ENCODE measurements at regions not wholly inside any gene's neighbourhood (a gene's known extent, or its start where the extent isn't known, plus 50 kb on each side); places are given as distances from the start of the nearest gene placed in this dataset.

DNA sequence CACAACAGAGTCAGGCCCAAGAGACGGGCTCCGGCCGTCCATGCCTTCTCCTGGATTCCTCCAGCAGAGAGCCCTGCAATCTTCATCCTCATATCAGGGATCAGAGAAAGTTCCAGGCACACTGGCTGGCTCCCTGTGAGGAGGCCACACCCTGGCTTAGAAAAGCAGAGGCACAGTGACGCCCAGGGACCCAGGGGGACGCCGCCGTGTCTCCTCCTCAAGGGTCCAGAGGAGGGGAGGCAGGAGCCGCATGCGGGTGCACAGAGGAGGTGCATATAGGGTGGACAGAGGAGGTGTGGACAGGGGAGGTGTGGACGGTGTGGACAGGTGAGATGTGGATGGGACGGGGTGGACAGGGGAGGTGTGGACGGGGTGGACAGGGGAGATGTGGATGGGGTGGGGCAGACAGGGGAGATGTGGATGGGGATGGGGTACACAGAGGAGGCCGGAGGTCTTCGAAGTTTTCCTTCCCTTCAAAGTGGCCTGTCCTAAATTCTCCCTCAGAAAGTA lies 1521.9 kb downstream of the BRD1 start:
- TF ChIP-seq, protein P1, sequence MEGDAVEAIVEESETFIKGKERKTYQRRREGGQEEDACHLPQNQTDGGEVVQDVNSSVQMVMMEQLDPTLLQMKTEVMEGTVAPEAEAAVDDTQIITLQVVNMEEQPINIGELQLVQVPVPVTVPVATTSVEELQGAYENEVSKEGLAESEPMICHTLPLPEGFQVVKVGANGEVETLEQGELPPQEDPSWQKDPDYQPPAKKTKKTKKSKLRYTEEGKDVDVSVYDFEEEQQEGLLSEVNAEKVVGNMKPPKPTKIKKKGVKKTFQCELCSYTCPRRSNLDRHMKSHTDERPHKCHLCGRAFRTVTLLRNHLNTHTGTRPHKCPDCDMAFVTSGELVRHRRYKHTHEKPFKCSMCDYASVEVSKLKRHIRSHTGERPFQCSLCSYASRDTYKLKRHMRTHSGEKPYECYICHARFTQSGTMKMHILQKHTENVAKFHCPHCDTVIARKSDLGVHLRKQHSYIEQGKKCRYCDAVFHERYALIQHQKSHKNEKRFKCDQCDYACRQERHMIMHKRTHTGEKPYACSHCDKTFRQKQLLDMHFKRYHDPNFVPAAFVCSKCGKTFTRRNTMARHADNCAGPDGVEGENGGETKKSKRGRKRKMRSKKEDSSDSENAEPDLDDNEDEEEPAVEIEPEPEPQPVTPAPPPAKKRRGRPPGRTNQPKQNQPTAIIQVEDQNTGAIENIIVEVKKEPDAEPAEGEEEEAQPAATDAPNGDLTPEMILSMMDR (IDR thresholded peaks at IDR 0.05): no peak
- H3K27me3 ChIP-seq: no peaks in the 10 kb centered on the region
- no peak overlapping the region for H3K4me3 ChIP-seq
- no peaks in the 10 kb centered on the region for H3K36me3 ChIP-seq
- no peak overlapping the region for H3K27ac ChIP-seq
- no peaks in the 10 kb centered on the region for H3K9me3 ChIP-seq
- ATAC-seq: no peak
- H3K4me1 ChIP-seq: no peaks in the 10 kb centered on the region
- no peak for DNase-seq
- intact Hi-C loops (cut with DNase I): no loop called here

DNA sequence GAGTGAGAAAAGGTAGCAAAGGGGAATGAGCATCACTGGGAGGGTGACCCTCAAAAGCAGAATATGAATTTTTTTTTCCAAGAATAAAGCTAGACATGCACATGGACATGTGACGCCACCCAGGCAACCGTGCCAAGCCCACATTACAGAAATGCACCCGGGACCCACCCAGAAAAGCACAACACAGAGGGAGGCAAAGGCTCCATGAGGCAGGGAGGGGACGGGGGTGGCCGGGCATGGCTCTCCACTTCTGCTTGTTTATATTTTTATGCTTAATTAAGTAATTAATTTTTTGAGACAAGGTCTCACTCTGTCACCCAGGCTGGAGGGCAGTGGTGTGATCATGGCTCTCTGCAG lies 1524.3 kb downstream of the BRD1 start:
- TF ChIP-seq, protein P1 (IDR thresholded peaks at IDR 0.05): no peak
- intact Hi-C loops (cut with DNase I): no loop called here
- H3K36me3 ChIP-seq: no peaks in the 10 kb centered on the region
- no peaks in the 10 kb centered on the region for H3K27me3 ChIP-seq
- H3K4me3 ChIP-seq: no peak overlapping the region
- no peak overlapping the region for H3K27ac ChIP-seq
- no peaks in the 10 kb centered on the region for H3K9me3 ChIP-seq
- ATAC-seq (no peak), DNase-seq (no peak)
- H3K4me1 ChIP-seq: no peaks in the 10 kb centered on the region

DNA sequence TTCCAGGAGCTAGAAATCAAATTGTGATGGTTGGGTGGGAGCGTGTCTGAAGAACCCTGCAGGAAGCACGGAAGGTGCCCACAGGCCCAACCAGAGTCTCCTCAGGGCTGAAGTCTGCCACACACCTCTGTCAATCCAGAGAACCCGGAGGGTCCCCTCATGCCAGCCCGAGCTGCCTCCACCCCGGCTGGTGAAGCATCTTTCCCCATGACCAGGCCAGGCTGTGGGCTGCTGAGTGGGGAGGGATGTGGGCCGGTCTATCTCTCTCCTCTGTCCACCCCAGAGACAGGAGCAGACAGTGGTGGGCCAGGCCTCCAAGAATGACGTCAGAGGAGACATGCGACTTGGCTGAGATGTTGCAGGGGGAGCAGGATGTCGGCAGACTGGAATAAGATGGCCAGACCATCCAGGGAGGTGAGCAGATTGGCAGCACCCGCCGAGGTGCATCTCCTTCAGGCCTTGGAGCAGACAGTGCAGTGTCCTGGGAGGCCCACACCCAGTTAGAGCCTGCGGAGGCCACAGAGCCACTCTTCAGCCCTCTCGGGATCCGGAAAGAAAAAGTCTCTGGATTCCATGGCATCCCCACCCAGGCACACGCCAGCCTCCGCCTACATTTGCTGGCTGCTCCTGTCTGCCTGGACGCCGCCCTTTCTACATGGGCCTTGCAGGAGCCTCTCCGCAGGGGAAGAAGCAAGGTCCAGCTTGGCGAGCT lies 1524.9 kb downstream of the BRD1 start:
- ATAC-seq: no peak
- no peak overlapping the region for H3K27ac ChIP-seq
- H3K36me3 ChIP-seq: no peaks in the 10 kb centered on the region
- H3K9me3 ChIP-seq: no peaks in the 10 kb centered on the region
- H3K4me1 ChIP-seq: no peaks in the 10 kb centered on the region
- H3K27me3 ChIP-seq: no peaks in the 10 kb centered on the region
- intact Hi-C loops (cut with DNase I): no loop called here
- no peak for DNase-seq
- H3K4me3 ChIP-seq: no peak overlapping the region
- TF ChIP-seq, protein P1 (IDR thresholded peaks at IDR 0.05): no peak

DNA sequence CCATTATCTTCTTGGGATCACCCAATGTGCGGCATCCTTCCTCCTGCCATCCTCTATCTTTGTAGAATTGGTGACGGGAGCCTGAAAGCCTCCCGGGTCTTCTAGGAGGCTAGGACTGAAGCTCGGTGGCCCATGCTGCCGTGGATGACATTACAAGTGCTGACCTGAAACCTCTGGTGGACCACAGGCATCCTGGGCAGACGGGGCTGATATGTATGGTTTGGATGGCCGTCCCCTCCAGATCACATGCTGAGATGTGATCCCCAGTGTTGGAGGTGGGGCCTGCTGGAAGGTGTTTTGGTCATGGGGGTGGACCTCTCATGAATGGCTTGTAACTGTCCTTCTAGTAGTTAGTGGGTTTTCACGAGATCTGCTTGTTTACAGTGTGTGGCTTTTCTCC lies 1525.8 kb downstream of the BRD1 start:
- no peak for ATAC-seq
- TF ChIP-seq, protein P1 (IDR thresholded peaks at IDR 0.05): no peak
- intact Hi-C loops (cut with DNase I): no loop called here
- Histone ChIP-seq H3K36me3 (no peaks in the 10 kb centered on the region), H3K9me3 (no peaks in the 10 kb centered on the region), H3K4me1 (no peaks in the 10 kb centered on the region), H3K27me3 (no peaks in the 10 kb centered on the region), H3K4me3 (no peak overlapping the region), H3K27ac (no peak overlapping the region)
- no peak for DNase-seq

DNA sequence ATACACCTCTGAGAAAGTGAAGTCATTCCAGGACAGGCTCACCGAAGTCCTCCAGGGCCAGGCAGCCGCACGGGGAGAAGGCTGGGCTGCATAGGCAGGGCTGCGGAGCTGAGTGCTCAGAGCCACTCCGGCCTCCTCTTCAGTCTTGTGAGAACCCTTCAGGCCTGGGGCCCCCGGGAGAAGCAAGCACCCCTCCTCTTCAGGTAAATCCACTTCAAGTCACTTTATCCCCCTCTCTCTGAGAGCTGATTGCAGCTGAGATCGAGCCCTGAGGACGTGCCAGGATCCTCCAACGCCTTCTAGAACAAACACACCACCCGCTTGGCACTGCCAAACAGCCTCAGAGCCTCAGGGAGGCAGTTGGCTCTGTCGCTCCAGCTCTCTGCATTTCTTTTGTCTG lies 1526.3 kb downstream of the BRD1 start:
- H3K4me1 ChIP-seq: no peaks in the 10 kb centered on the region
- H3K9me3 ChIP-seq: no peaks in the 10 kb centered on the region
- TF ChIP-seq, protein P1 (IDR thresholded peaks at IDR 0.05): no peak
- DNase-seq: peak in 3 of 4 donors; percentile 39 to 85 (median 85)
- intact Hi-C loops (cut with DNase I): no loop called here
- H3K36me3 ChIP-seq: no peaks in the 10 kb centered on the region
- no peak overlapping the region for H3K27ac ChIP-seq
- peak; percentile 96 for ATAC-seq
- H3K27me3 ChIP-seq: no peaks in the 10 kb centered on the region
- H3K4me3 ChIP-seq: no peak overlapping the region

All from left lung (tissue), 4 donors.